Liver (tissue), 8 donors: ENCODE measurements at regions not wholly inside any gene's neighbourhood (a gene's known extent, or its start where the extent isn't known, plus 50 kb on each side); places are given as distances from the start of the nearest gene placed in this dataset.

Experiments
- DNase-seq: peaks from one replicate; pipeline ENCODE4 v3.0.0-alpha.2; 2017; ENCODE audit warnings: low spot score
- H3K27ac ChIP-seq, 2 donors: one replicate each; pipeline ENCODE4 v1.7.0; 2013; ENCODE audit warnings: inconsistent platforms in 2 of 2, low read length in 2 of 2, control low read depth in 1 of 2, low read depth in 1 of 2, mild to moderate bottlenecking in 1 of 2
- H3K27me3 ChIP-seq, 4 donors: one replicate each; pipeline versions ENCODE4 v1.6.1 to v1.7.0; 2013; ENCODE audit warnings: low read length in 3 of 4, inconsistent platforms in 1 of 4, mild to moderate bottlenecking in 1 of 4, moderate library complexity in 1 of 4; ENCODE audit not compliant: control insufficient read depth in 4 of 4, insufficient read depth in 4 of 4
- H3K36me3 ChIP-seq, 4 donors: one replicate each; pipeline versions ENCODE4 v1.6.1 to v1.7.0; 2013; ENCODE audit warnings: low read length in 3 of 4, mild to moderate bottlenecking in 3 of 4, low read depth in 1 of 4, moderate library complexity in 1 of 4; ENCODE audit not compliant: control insufficient read depth in 4 of 4, insufficient read depth in 3 of 4
- H3K4me1 ChIP-seq, 4 donors: one replicate each; pipeline versions ENCODE4 v1.6.1 to v1.7.0; 2013; ENCODE audit warnings: low read length in 3 of 4, mild to moderate bottlenecking in 3 of 4, moderate library complexity in 1 of 4; ENCODE audit not compliant: control insufficient read depth in 4 of 4, insufficient read depth in 4 of 4
- H3K4me3 ChIP-seq, 3 donors: one replicate each; pipeline versions ENCODE4 v1.6.1 to v1.7.0; 2013; ENCODE audit warnings: low read length in 3 of 3, control low read depth in 1 of 3, low read depth in 1 of 3, mild to moderate bottlenecking in 1 of 3
- H3K9ac ChIP-seq, 2 donors: one replicate each; pipeline ENCODE4 v1.7.0; 2013; ENCODE audit warnings: low read length in 2 of 2, mild to moderate bottlenecking in 2 of 2, moderate library complexity in 2 of 2, control low read depth in 1 of 2, low read depth in 1 of 2
- H3K9me3 ChIP-seq, 4 donors: one replicate each; pipeline versions ENCODE4 v1.6.1 to v1.7.0; 2013; ENCODE audit warnings: low read length in 3 of 4; ENCODE audit not compliant: control insufficient read depth in 4 of 4
- ATF3 ChIP-seq: IDR thresholded peaks from 2 replicates; pipeline ENCODE4 v1.6.1; 2016; ENCODE audit warnings: antibody characterized with exemption
- CTCF ChIP-seq: fragments of 150-350 bp; IDR thresholded peaks from 2 replicates; pipeline ENCODE4 v1.5.1; 2017; ENCODE audit warnings: improper control_type of control experiment, low read depth, low read length; ENCODE audit not compliant: missing input control
- EGR1 ChIP-seq, 2 donors: IDR thresholded peaks; 2 replicates each; pipeline ENCODE4 v1.6.1; 2016 to 2018; ENCODE audit warnings: antibody characterized with exemption in 2 of 2, low read depth in 2 of 2
- FOXA1 ChIP-seq: IDR thresholded peaks from 2 replicates; pipeline ENCODE4 v1.6.1; 2016; ENCODE audit warnings: antibody characterized with exemption
- FOXA2 ChIP-seq: IDR thresholded peaks from 2 replicates; pipeline ENCODE4 v1.6.1; 2016; ENCODE audit warnings: antibody characterized with exemption
- GABPA ChIP-seq, 2 donors: IDR thresholded peaks in 1 of 2; conservative IDR thresholded peaks in 1 of 2; 2 replicates each; pipeline ENCODE4 v1.6.1; 2016; ENCODE audit warnings: antibody characterized with exemption in 2 of 2, mild to moderate bottlenecking in 1 of 2, moderate library complexity in 1 of 2
- HNF4A ChIP-seq, 2 donors: conservative IDR thresholded peaks; 2 replicates each; pipeline ENCODE4 v1.6.1; 2016; ENCODE audit warnings: antibody characterized with exemption in 2 of 2, mild to moderate bottlenecking in 2 of 2
- HNF4G ChIP-seq: IDR thresholded peaks from 2 replicates; pipeline ENCODE4 v1.6.1; 2016; ENCODE audit warnings: antibody characterized with exemption
- JUND ChIP-seq, 2 donors: IDR thresholded peaks; 2 replicates each; pipeline ENCODE4 v1.6.1; 2016; ENCODE audit warnings: antibody characterized with exemption in 2 of 2
- MAX ChIP-seq: IDR thresholded peaks from 2 replicates; pipeline ENCODE4 v1.6.1; 2016; ENCODE audit warnings: antibody characterized with exemption
- NR2F2 ChIP-seq: IDR thresholded peaks from 2 replicates; pipeline ENCODE4 v1.6.1; 2016; ENCODE audit warnings: antibody characterized with exemption
- RAD21 ChIP-seq, 2 donors: IDR thresholded peaks; 2 replicates each; pipeline ENCODE4 v1.6.1; 2016; ENCODE audit warnings: antibody characterized with exemption in 2 of 2, mild to moderate bottlenecking in 2 of 2
- RXRA ChIP-seq, 2 donors: IDR thresholded peaks; 2 replicates each; pipeline ENCODE4 v1.6.1; 2017 to 2018; ENCODE audit warnings: antibody characterized with exemption in 2 of 2, mild to moderate bottlenecking in 1 of 2
- SP1 ChIP-seq: IDR thresholded peaks from 2 replicates; pipeline ENCODE4 v1.6.1; 2018; ENCODE audit warnings: antibody characterized with exemption, mild to moderate bottlenecking
- TAF1 ChIP-seq: conservative IDR thresholded peaks from 2 replicates; pipeline ENCODE4 v1.6.1; 2016; ENCODE audit warnings: antibody characterized with exemption, mild to moderate bottlenecking
- YY1 ChIP-seq: IDR thresholded peaks from 2 replicates; pipeline ENCODE4 v1.6.1; 2016; ENCODE audit warnings: antibody characterized with exemption, mild to moderate bottlenecking
- WGBS: extraction: QIAGEN DNeasy Blood & Tissue Kit; methylation state at CpG from one replicate; pipeline ENCODE4 v1.1.7; 2013; 5-methylcytosine and 5-hydroxymethylcytosine counted together
- TF ChIP-seq, protein P1 (sequence below): IDR thresholded peaks from 2 replicates; pipeline ENCODE4 v1.6.1; 2016; ENCODE audit warnings: antibody characterized with exemption, mild to moderate bottlenecking
- TF ChIP-seq, protein P2 (sequence below): IDR thresholded peaks from 2 replicates; pipeline ENCODE4 v1.6.1; 2016; ENCODE audit warnings: antibody characterized with exemption
- donor health status: healthy.
- donor health status: healthy.
- donor health status: healthy.
- donor health status: healthy.
- donor health status: healthy.

DNA sequence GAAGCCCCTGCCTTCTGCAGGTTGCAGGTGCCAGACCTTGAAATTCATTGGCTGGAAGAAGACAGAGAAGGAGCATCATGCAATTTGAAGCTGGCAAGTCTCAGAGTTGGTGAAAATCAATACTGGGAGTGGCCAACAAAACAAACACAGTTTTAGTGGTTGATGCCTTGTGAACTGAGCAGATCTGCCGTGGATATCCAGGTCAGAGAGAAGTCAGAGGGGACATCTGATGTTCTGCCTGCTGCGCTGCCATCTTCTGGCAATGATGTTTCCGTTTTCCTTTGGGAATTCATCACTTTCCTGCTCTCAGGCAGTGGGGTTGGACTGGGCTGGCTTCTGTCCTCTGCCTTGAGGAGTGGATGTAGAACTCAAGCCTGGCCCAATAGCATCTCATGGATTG lies 132.0 kb downstream of the RPS24 start:
- Histone ChIP-seq H3K4me3 (no peak overlapping the region), H3K9ac (no peak overlapping the region), H3K9me3 (peaks cover 0 to 3% (median under 1%) of the 10 kb centered on the region in 4 donors), H3K36me3 (no peaks in the 10 kb centered on the region), H3K27ac (no peak overlapping the region), H3K27me3 (no peaks in the 10 kb centered on the region), H3K4me1 (no peaks in the 10 kb centered on the region)
- 40% methylated on average over 3 of the region's 3 CpGs for WGBS
- no peak for TF ChIP-seq SP1
- peak in 1 of 2 donors; percentile 20 for TF ChIP-seq RAD21 (IDR thresholded peaks at IDR 0.05)
- peak in 1 of 2 donors; percentile 39 for TF ChIP-seq RXRA (IDR thresholded peaks at IDR 0.05)
- peak in 1 of 2 donors; percentile 9 for TF ChIP-seq HNF4A (conservative IDR thresholded peaks at IDR 0.05)
- DNase-seq: no peak

DNA sequence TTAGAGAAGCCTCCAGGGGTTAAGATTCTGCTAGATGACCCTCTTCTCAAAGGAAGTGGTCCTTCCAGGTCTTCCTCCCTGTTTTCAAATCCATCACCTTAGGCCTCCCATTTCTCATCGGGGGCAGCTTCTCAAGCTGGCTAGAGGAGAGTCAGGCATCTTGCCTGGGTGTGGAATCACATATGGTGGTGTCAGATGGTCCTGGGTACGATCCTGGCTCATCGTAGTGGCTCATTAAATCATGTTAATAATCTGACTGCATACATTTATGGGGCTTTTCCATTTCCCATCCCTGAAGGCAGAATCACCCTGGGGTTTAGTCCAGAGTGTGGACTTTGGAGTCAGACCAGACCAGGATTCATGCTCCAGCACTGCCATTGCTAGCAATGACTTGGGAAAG lies 132.6 kb downstream of the RPS24 start:
- no peaks in the 10 kb centered on the region for H3K36me3 ChIP-seq
- WGBS: 93% methylated on average over 3 of the region's 3 CpGs
- no peaks in the 10 kb centered on the region for H3K27me3 ChIP-seq
- H3K27ac ChIP-seq: no peak overlapping the region
- H3K9ac ChIP-seq: no peak overlapping the region
- DNase-seq: no peak
- H3K4me3 ChIP-seq: no peak overlapping the region
- TF ChIP-seq FOXA1 (no peak), HNF4G (no peak), CTCF (no peak), HNF4A (conservative IDR thresholded peaks at IDR 0.05) (no peak), JUND (IDR thresholded peaks at IDR 0.05) (no peak)
- no peaks in the 10 kb centered on the region for H3K4me1 ChIP-seq
- peaks cover 0 to 3% (median under 1%) of the 10 kb centered on the region in 4 donors for H3K9me3 ChIP-seq

DNA sequence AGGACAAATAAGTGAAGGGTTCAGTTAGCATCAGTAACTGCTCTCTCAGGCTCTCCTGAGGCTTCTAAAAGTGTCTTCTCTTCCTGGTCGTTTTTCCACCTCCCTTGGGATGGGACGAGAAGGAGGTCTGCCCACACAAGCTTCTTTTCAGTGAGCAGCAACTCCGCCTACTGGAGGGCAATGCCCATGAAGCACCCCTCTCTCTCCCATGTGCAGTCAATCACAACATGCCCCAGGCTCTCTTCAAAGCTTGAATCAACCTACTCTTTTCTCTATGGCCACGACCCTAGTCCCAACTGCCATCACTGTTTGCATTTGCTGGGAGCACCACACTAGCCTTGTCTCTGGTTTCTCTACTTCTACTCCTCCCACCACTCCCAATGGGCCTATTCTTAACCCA lies 135.6 kb downstream of the RPS24 start:
- no peak overlapping the region for H3K4me3 ChIP-seq
- H3K4me1 ChIP-seq: no peaks in the 10 kb centered on the region
- no peak overlapping the region for H3K9ac ChIP-seq
- H3K27ac ChIP-seq: no peak overlapping the region
- H3K9me3 ChIP-seq: no peaks in the 10 kb centered on the region
- WGBS: 76% methylated on average over 4 of the region's 4 CpGs
- TF ChIP-seq RAD21 (IDR thresholded peaks at IDR 0.05) (no peak), HNF4G (no peak), RXRA (IDR thresholded peaks at IDR 0.05) (no peak), HNF4A (conservative IDR thresholded peaks at IDR 0.05) (no peak), NR2F2 (no peak), GABPA (IDR thresholded peaks at IDR 0.05 in 1 of 2, conservative IDR thresholded peaks at IDR 0.05 in 1 of 2) (no peak), TAF1 (no peak), CTCF (no peak), ATF3 (no peak), FOXA1 (no peak), FOXA2 (no peak), YY1 (no peak), EGR1 (IDR thresholded peaks at IDR 0.05; ENCODE audit: low read depth in 2 of 2) (no peak), JUND (IDR thresholded peaks at IDR 0.05) (no peak), SP1 (no peak), MAX (no peak)
- TF ChIP-seq, protein P1, sequence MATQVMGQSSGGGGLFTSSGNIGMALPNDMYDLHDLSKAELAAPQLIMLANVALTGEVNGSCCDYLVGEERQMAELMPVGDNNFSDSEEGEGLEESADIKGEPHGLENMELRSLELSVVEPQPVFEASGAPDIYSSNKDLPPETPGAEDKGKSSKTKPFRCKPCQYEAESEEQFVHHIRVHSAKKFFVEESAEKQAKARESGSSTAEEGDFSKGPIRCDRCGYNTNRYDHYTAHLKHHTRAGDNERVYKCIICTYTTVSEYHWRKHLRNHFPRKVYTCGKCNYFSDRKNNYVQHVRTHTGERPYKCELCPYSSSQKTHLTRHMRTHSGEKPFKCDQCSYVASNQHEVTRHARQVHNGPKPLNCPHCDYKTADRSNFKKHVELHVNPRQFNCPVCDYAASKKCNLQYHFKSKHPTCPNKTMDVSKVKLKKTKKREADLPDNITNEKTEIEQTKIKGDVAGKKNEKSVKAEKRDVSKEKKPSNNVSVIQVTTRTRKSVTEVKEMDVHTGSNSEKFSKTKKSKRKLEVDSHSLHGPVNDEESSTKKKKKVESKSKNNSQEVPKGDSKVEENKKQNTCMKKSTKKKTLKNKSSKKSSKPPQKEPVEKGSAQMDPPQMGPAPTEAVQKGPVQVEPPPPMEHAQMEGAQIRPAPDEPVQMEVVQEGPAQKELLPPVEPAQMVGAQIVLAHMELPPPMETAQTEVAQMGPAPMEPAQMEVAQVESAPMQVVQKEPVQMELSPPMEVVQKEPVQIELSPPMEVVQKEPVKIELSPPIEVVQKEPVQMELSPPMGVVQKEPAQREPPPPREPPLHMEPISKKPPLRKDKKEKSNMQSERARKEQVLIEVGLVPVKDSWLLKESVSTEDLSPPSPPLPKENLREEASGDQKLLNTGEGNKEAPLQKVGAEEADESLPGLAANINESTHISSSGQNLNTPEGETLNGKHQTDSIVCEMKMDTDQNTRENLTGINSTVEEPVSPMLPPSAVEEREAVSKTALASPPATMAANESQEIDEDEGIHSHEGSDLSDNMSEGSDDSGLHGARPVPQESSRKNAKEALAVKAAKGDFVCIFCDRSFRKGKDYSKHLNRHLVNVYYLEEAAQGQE: no peak
- TF ChIP-seq, protein P2, sequence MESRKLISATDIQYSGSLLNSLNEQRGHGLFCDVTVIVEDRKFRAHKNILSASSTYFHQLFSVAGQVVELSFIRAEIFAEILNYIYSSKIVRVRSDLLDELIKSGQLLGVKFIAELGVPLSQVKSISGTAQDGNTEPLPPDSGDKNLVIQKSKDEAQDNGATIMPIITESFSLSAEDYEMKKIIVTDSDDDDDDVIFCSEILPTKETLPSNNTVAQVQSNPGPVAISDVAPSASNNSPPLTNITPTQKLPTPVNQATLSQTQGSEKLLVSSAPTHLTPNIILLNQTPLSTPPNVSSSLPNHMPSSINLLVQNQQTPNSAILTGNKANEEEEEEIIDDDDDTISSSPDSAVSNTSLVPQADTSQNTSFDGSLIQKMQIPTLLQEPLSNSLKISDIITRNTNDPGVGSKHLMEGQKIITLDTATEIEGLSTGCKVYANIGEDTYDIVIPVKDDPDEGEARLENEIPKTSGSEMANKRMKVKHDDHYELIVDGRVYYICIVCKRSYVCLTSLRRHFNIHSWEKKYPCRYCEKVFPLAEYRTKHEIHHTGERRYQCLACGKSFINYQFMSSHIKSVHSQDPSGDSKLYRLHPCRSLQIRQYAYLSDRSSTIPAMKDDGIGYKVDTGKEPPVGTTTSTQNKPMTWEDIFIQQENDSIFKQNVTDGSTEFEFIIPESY: no peak
- H3K27me3 ChIP-seq: no peaks in the 10 kb centered on the region
- DNase-seq: no peak
- no peaks in the 10 kb centered on the region for H3K36me3 ChIP-seq
